ENCODE measurements at regions not wholly inside any gene's neighbourhood (a gene's known extent, or its start where the extent isn't known, plus 50 kb on each side); places are given as distances from the start of the nearest gene placed in this dataset.

DNA sequence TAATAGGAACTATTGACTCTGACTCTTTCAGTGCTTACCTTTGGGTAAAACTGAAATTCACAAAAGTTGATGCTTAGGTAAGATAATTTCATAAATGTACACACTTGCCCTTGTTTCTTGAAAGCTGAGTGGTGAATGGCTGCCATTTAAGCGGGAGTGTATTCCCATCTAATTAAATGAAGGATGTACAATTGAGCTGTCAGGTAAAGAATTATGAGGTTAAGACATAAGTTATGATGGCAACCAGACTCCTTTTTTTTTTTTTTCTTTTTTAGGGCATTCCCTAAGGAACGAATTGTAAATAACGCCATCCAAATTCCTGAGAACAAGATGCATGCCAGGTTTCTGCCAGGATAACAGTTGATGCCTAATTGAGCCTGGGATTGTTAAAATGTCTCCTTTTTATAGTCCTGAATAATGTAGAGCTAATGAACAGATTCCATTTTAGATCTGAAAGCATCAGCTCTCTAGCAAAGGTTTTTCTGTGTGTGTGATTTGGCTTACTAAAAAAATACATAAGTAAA, 199.7 kb downstream of the ISL1 start:
- no peak overlapping the region for H3K27ac ChIP-seq
- TF ChIP-seq ZFX (IDR thresholded peaks at IDR 0.05) = no peak
- TF ChIP-seq, protein P1, sequence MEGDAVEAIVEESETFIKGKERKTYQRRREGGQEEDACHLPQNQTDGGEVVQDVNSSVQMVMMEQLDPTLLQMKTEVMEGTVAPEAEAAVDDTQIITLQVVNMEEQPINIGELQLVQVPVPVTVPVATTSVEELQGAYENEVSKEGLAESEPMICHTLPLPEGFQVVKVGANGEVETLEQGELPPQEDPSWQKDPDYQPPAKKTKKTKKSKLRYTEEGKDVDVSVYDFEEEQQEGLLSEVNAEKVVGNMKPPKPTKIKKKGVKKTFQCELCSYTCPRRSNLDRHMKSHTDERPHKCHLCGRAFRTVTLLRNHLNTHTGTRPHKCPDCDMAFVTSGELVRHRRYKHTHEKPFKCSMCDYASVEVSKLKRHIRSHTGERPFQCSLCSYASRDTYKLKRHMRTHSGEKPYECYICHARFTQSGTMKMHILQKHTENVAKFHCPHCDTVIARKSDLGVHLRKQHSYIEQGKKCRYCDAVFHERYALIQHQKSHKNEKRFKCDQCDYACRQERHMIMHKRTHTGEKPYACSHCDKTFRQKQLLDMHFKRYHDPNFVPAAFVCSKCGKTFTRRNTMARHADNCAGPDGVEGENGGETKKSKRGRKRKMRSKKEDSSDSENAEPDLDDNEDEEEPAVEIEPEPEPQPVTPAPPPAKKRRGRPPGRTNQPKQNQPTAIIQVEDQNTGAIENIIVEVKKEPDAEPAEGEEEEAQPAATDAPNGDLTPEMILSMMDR (conservative IDR thresholded peaks at IDR 0.05) = no peak

DNA sequence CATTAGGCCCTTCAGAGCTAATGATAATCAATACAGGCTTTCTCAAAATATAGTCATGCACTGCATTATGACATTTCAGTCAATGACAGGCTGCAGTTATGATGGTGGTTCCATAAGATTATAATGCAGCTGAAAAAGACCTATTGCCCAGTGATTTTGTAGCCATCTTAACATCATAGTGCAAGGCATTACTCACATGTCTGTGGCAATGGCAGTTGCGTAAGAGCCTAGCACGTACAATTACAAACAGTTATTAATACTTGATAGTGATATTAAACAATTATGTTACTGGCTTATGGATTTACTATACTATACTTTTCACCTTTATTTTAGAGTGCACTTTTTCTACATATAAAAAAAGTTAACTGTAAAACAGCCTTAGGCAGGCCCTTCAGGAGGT, 214.8 kb downstream of the ISL1 start:
- H3K27ac ChIP-seq = no peak overlapping the region
- no peak for TF ChIP-seq ZFX (IDR thresholded peaks at IDR 0.05)
- TF ChIP-seq, protein P1 (conservative IDR thresholded peaks at IDR 0.05) = no peak

DNA sequence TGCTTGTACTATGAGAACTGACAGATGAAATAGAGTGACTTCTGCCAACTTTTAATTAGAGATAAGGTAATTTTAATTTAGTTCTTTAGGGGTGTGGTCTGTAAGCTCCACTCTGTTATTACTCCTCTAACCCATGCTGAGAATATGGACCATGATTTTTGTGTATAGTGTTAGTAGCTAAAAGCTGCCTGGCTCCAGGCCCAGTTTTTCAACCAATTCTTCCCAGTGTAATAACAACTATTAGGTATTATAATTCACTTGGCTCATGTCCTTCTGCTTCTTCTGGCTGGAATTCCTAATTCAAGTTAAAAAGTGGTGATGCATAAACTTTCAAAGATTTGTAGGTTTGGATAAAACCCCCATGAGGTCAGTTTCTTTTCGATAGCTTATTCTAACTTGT, 216.3 kb downstream of the ISL1 start:
- TF ChIP-seq, protein P1 (conservative IDR thresholded peaks at IDR 0.05) = no peak
- TF ChIP-seq ZFX (IDR thresholded peaks at IDR 0.05) = no peak

DNA sequence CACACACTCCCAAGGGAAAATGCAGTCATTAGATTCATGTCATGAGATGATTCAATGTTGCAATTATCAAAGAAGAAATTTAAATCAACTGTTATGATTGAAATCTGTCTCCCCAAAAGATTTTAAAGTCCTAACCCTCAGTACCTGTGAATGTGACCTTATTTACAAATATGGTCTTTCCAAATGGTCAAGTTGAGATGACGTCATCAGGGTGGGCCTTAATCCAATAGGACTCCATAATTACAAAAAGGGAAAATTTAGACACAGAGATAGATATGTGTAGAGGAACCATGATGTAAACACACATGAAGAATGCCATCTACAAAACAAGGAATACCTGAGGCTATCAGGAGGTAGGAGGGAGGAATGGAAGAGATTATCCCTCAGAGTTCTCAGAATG, 221.1 kb downstream of the ISL1 start:
- TF ChIP-seq, protein P1 (conservative IDR thresholded peaks at IDR 0.05) = no peak
- TF ChIP-seq ZFX (IDR thresholded peaks at IDR 0.05) = no peak
- H3K27ac ChIP-seq = no peak overlapping the region

More for the DNA sequence above, 216.3 kb downstream of the ISL1 start:
- H3K27ac ChIP-seq = no peak overlapping the region

DNA sequence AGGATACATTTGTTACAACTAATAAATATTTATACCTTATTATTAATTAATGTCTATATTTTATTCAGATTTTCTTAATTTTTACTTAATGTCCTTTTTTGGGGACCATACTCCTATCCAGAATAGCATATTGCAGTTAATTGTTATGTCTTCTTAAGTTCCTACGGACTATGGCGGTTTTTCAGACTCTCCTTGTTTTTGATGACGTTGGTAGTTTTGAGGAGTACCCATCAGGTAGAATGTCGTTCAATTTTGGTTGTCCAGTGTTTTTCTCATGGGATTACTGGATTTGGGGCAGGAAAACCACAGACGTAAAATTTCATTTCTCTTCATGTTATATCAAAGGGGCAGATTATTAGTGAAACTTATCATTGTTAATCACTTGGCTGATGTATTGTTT, 223.7 kb downstream of the ISL1 start:
- no peak overlapping the region for H3K27ac ChIP-seq
- TF ChIP-seq ZFX (IDR thresholded peaks at IDR 0.05) = no peak
- TF ChIP-seq, protein P1 (conservative IDR thresholded peaks at IDR 0.05) = no peak

DNA sequence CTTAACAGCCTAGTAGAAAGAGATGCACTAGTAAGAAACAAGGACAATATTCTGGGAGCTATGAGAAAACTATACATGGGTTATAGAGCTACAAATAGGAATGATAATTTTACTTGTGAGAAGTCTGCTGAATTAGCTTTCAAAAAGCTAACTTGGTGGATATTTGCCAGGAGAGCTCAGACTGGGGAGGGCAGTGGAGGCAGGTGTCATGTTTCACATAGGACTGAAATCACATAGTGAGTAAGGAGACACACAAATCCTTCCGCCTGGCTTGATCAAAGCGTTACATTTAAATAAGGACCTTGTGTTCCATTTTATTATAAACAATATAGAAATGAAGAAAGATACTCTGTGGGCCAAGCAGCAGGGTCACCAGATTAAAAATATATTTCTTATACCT, 235.0 kb downstream of the ISL1 start:
- TF ChIP-seq ZFX (IDR thresholded peaks at IDR 0.05) = no peak
- TF ChIP-seq, protein P1 (conservative IDR thresholded peaks at IDR 0.05) = no peak
- no peak overlapping the region for H3K27ac ChIP-seq

DNA sequence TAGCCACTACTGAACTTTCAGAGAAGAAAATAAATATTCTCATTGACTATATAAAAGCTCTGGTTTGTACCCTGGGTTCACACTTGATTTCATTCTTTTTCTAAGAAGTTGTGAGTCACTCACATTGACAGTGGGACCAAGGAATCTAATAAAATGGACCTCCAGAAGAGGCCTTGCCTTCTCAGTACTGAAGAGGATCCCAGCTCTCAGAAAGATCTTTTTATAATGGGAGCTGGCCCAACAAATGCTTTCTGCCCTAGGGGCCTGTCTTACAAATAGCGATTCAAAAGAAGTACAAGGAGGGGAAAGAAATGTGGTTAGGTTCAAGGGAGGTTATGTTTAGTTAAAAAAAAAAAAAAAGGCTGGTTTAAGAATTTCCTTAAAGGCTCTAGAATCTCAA, 237.9 kb downstream of the ISL1 start:
- no peak for TF ChIP-seq ZFX (IDR thresholded peaks at IDR 0.05)
- TF ChIP-seq, protein P1 (conservative IDR thresholded peaks at IDR 0.05) = no peak
- no peak overlapping the region for H3K27ac ChIP-seq

Measured in C4-2B (cell line).